Mesendoderm (in vitro differentiated cells): ENCODE measurements at regions not wholly inside any gene's neighbourhood (a gene's known extent, or its start where the extent isn't known, plus 50 kb on each side); places are given as distances from the start of the nearest gene placed in this dataset.

Experiments
- DNase-seq: peaks from one replicate; pipeline ENCODE4 v3.0.0; 2013
- H2AK5ac ChIP-seq: 2 replicates; pipeline ENCODE4 v1.6.1; 2013; ENCODE audit warnings: low read length, inconsistent platforms
- H2BK120ac ChIP-seq: 2 replicates; pipeline ENCODE4 v1.6.1; 2013; ENCODE audit warnings: low read depth, mild to moderate bottlenecking, low read length, moderate library complexity, mixed read lengths
- H2BK15ac ChIP-seq: replicated peaks from 2 replicates; pipeline ENCODE4 v1.6.1; 2013; ENCODE audit warnings: low read depth, mild to moderate bottlenecking, moderate library complexity
- H2BK5ac ChIP-seq: 2 replicates; pipeline ENCODE4 v1.6.1; 2013; ENCODE audit warnings: low read length, inconsistent platforms
- H3K18ac ChIP-seq: 2 replicates; pipeline ENCODE4 v1.6.1; 2013; ENCODE audit warnings: mild to moderate bottlenecking, low read length, mixed read lengths
- H3K23ac ChIP-seq: one replicate; pipeline ENCODE4 v1.6.1; 2013; ENCODE audit warnings: low read length
- H3K27ac ChIP-seq: 2 replicates; pipeline ENCODE4 v1.5.1; 2013; ENCODE audit warnings: low read depth, mild to moderate bottlenecking, inconsistent platforms, low read length, moderate library complexity
- H3K27me3 ChIP-seq: 2 replicates; pipeline ENCODE4 v1.6.1; 2013; ENCODE audit warnings: low read length, control low read depth, mild to moderate bottlenecking, inconsistent platforms; ENCODE audit not compliant: insufficient read depth, poor library complexity
- H3K36me3 ChIP-seq: 2 replicates; pipeline ENCODE4 v1.6.1; 2013; ENCODE audit warnings: low read length, inconsistent platforms; ENCODE audit not compliant: control insufficient read depth, insufficient read depth
- H3K4ac ChIP-seq: one replicate; pipeline ENCODE4 v1.6.1; 2013; ENCODE audit warnings: low read depth, mild to moderate bottlenecking, low read length, moderate library complexity
- H3K4me1 ChIP-seq: 2 replicates; pipeline ENCODE4 v1.6.1; 2013; ENCODE audit warnings: low read depth, low read length, inconsistent platforms; ENCODE audit not compliant: control insufficient read depth
- H3K4me2 ChIP-seq: 2 replicates; pipeline ENCODE4 v1.6.1; 2013; ENCODE audit warnings: low read length
- H3K4me3 ChIP-seq: 2 replicates; pipeline ENCODE4 v1.5.1; 2013; ENCODE audit warnings: mild to moderate bottlenecking, low read length
- H3K56ac ChIP-seq: one replicate; pipeline ENCODE4 v1.6.1; 2013; ENCODE audit warnings: low read length
- H3K79me1 ChIP-seq: 2 replicates; pipeline ENCODE4 v1.6.1; 2013; ENCODE audit warnings: low read length, inconsistent platforms
- H3K79me2 ChIP-seq: 2 replicates; pipeline ENCODE4 v1.6.1; 2013; ENCODE audit warnings: mild to moderate bottlenecking, low read length; ENCODE audit not compliant: control insufficient read depth, insufficient read depth
- H3K9ac ChIP-seq: 2 replicates; pipeline ENCODE4 v1.6.1; 2013; ENCODE audit warnings: low read length, inconsistent platforms
- H4K5ac ChIP-seq: one replicate; pipeline ENCODE4 v1.6.1; 2013; ENCODE audit warnings: low read length
- H4K8ac ChIP-seq: one replicate; pipeline ENCODE4 v1.6.1; 2013; ENCODE audit warnings: low read depth, mild to moderate bottlenecking, control low read depth, low read length, moderate library complexity
- WGBS: extraction: QIAGEN DNeasy Blood & Tissue Kit; methylation state at CpG from one replicate; pipeline ENCODE4 v1.1.7; 2013; ENCODE audit warnings: low lambda C conversion rate, missing lambda C conversion rate; ENCODE audit not compliant: insufficient coverage; ENCODE audit errors: extremely low coverage; 5-methylcytosine and 5-hydroxymethylcytosine counted together

- H3K4ac ChIP-seq = no peak overlapping the region
- H2BK120ac ChIP-seq = no peak overlapping the region
- H3K27me3 ChIP-seq = no peaks in the 10 kb centered on the region
- DNase-seq = no peak
- no peak overlapping the region for H3K27ac ChIP-seq
- H3K4me3 ChIP-seq = no peak overlapping the region
- no peak overlapping the region for H2BK5ac ChIP-seq
- no peak overlapping the region for H4K8ac ChIP-seq
- H4K5ac ChIP-seq = no peak overlapping the region
- H2BK15ac ChIP-seq = no peak overlapping the region
- H3K18ac ChIP-seq = no peak overlapping the region
- no peaks in the 10 kb centered on the region for H3K36me3 ChIP-seq
- H3K56ac ChIP-seq = no peak overlapping the region
- no CpG with 5 or more reads among the region's 2 CpGs for WGBS
- no peak overlapping the region for H3K23ac ChIP-seq
- H3K9ac ChIP-seq = no peak overlapping the region
- H3K4me2 ChIP-seq = no peak overlapping the region
- H2AK5ac ChIP-seq = no peak overlapping the region
- no peaks in the 10 kb centered on the region for H3K79me2 ChIP-seq
- H3K4me1 ChIP-seq = no peaks in the 10 kb centered on the region
- H3K79me1 ChIP-seq = no peaks in the 10 kb centered on the region
Measured at GRCh38 chr11:24093375-24093774, 403.5 kb upstream of the LUZP2 start.

GRCh38 chr11:24108609-24109008 lies 388.2 kb upstream of the LUZP2 start:
- no peak overlapping the region for H3K23ac ChIP-seq
- DNase-seq = no peak
- H2BK120ac ChIP-seq = no peak overlapping the region
- no peak overlapping the region for H4K8ac ChIP-seq
- H3K36me3 ChIP-seq = no peaks in the 10 kb centered on the region
- no peak overlapping the region for H3K4me3 ChIP-seq
- no CpG with 5 or more reads among the region's 3 CpGs for WGBS
- H3K18ac ChIP-seq = no peak overlapping the region
- H3K56ac ChIP-seq = no peak overlapping the region
- H3K79me2 ChIP-seq = no peaks in the 10 kb centered on the region
- H2AK5ac ChIP-seq = no peak overlapping the region
- H3K4ac ChIP-seq = no peak overlapping the region
- no peaks in the 10 kb centered on the region for H3K27me3 ChIP-seq
- H2BK5ac ChIP-seq = no peak overlapping the region
- H3K9ac ChIP-seq = no peak overlapping the region
- H2BK15ac ChIP-seq = no peak overlapping the region
- no peak overlapping the region for H4K5ac ChIP-seq
- H3K4me1 ChIP-seq = no peaks in the 10 kb centered on the region
- H3K79me1 ChIP-seq = no peaks in the 10 kb centered on the region
- H3K27ac ChIP-seq = no peak overlapping the region
- H3K4me2 ChIP-seq = no peak overlapping the region

GRCh38 chr11:24122291-24122690 lies 374.6 kb upstream of the LUZP2 start:
- Histone ChIP-seq H3K23ac (no peak overlapping the region), H3K4ac (no peak overlapping the region), H3K4me3 (no peak overlapping the region), H3K56ac (no peak overlapping the region), H3K9ac (no peak overlapping the region), H3K18ac (no peak overlapping the region), H3K4me2 (no peak overlapping the region), H4K8ac (no peak overlapping the region), H3K27ac (no peak overlapping the region), H3K79me2 (no peaks in the 10 kb centered on the region), H4K5ac (no peak overlapping the region), H2BK15ac (no peak overlapping the region), H3K27me3 (no peaks in the 10 kb centered on the region), H2BK120ac (no peak overlapping the region), H3K36me3 (no peaks in the 10 kb centered on the region), H2BK5ac (no peak overlapping the region), H2AK5ac (no peak overlapping the region), H3K79me1 (no peaks in the 10 kb centered on the region), H3K4me1 (no peaks in the 10 kb centered on the region)
- no CpG with 5 or more reads among the region's 3 CpGs for WGBS
- no peak for DNase-seq

GRCh38 chr11:24124876-24125275 lies 372.0 kb upstream of the LUZP2 start:
- Histone ChIP-seq H2AK5ac (no peak overlapping the region), H3K56ac (no peak overlapping the region), H3K4me1 (no peaks in the 10 kb centered on the region), H3K18ac (no peak overlapping the region), H3K9ac (no peak overlapping the region), H2BK15ac (no peak overlapping the region), H3K4me2 (no peak overlapping the region), H3K79me1 (no peaks in the 10 kb centered on the region), H4K5ac (no peak overlapping the region), H2BK5ac (no peak overlapping the region), H3K27me3 (no peaks in the 10 kb centered on the region), H3K4ac (no peak overlapping the region), H3K23ac (no peak overlapping the region), H2BK120ac (no peak overlapping the region), H3K36me3 (no peaks in the 10 kb centered on the region), H4K8ac (no peak overlapping the region), H3K79me2 (no peaks in the 10 kb centered on the region), H3K4me3 (no peak overlapping the region), H3K27ac (no peak overlapping the region)
- WGBS = no CpG with 5 or more reads among the region's 4 CpGs
- DNase-seq = no peak

GRCh38 chr11:24131698-24132097 lies 365.2 kb upstream of the LUZP2 start:
- Histone ChIP-seq H3K4me1 (no peaks in the 10 kb centered on the region), H3K4me3 (no peak overlapping the region), H4K8ac (no peak overlapping the region), H2BK5ac (no peak overlapping the region), H3K36me3 (no peaks in the 10 kb centered on the region), H3K4me2 (no peak overlapping the region), H3K79me1 (no peaks in the 10 kb centered on the region), H3K27ac (no peak overlapping the region), H3K4ac (no peak overlapping the region), H3K23ac (no peak overlapping the region), H3K56ac (no peak overlapping the region), H2AK5ac (no peak overlapping the region), H3K79me2 (no peaks in the 10 kb centered on the region), H2BK15ac (no peak overlapping the region), H3K27me3 (no peaks in the 10 kb centered on the region), H4K5ac (no peak overlapping the region), H3K9ac (no peak overlapping the region), H3K18ac (no peak overlapping the region), H2BK120ac (no peak overlapping the region)
- DNase-seq = no peak
- no CpG with 5 or more reads among the region's 8 CpGs for WGBS

- Histone ChIP-seq H3K27me3 (no peaks in the 10 kb centered on the region), H2BK15ac (no peak overlapping the region), H2BK120ac (no peak overlapping the region), H3K9ac (no peak overlapping the region), H3K4ac (no peak overlapping the region), H3K27ac (no peak overlapping the region), H2AK5ac (no peak overlapping the region), H3K79me2 (no peaks in the 10 kb centered on the region), H4K5ac (no peak overlapping the region), H4K8ac (no peak overlapping the region), H3K23ac (no peak overlapping the region), H3K36me3 (no peaks in the 10 kb centered on the region), H3K18ac (no peak overlapping the region), H2BK5ac (no peak overlapping the region), H3K4me1 (no peaks in the 10 kb centered on the region), H3K56ac (no peak overlapping the region), H3K79me1 (no peaks in the 10 kb centered on the region), H3K4me3 (no peak overlapping the region), H3K4me2 (no peak overlapping the region)
- DNase-seq = no peak
- no CpG with 5 or more reads among the region's 1 CpG for WGBS
Measured at GRCh38 chr11:24132471-24132870, 364.4 kb upstream of the LUZP2 start.
